GM19467 (cell line): ENCODE measurements at regions not wholly inside any gene's neighbourhood (a gene's known extent, or its start where the extent isn't known, plus 50 kb on each side); places are given as distances from the start of the nearest gene placed in this dataset.

Experiments
- ATAC-seq: cut with Tn5 transposase; IDR thresholded peaks from one replicate; pipeline ENCODE4 v1.9.1; 2021; ENCODE audit warnings: mild to moderate bottlenecking, moderate library complexity; ENCODE audit not compliant: unreplicated experiment

- ATAC-seq = no peak
Measured at GRCh38 chr10:88163572-88163971, 300.1 kb downstream of the PTEN start.

GRCh38 chr10:88164471-88164870 lies 301.0 kb downstream of the PTEN start:
- ATAC-seq = no peak

DNA sequence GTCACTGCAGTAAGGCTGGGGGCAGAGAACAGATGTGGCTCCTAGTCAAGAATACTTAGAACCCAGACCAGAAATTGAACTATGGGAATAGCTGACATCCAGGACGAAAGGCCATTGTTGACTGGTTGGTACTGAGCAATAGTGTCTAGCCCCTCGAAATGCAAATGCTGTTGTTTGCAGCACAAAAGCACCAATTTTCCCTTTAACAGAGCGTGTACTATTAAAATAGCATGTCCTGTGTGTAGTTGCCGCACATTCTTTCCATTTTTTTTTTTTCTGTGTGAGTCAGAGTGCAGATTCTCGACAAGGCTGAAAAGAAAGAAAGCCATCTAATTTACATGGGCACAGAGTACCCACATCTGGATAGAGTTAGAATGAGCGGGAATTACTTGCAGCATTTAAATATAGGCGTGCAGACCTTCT lies 302.4 kb downstream of the PTEN start:
- ATAC-seq = no peak

DNA sequence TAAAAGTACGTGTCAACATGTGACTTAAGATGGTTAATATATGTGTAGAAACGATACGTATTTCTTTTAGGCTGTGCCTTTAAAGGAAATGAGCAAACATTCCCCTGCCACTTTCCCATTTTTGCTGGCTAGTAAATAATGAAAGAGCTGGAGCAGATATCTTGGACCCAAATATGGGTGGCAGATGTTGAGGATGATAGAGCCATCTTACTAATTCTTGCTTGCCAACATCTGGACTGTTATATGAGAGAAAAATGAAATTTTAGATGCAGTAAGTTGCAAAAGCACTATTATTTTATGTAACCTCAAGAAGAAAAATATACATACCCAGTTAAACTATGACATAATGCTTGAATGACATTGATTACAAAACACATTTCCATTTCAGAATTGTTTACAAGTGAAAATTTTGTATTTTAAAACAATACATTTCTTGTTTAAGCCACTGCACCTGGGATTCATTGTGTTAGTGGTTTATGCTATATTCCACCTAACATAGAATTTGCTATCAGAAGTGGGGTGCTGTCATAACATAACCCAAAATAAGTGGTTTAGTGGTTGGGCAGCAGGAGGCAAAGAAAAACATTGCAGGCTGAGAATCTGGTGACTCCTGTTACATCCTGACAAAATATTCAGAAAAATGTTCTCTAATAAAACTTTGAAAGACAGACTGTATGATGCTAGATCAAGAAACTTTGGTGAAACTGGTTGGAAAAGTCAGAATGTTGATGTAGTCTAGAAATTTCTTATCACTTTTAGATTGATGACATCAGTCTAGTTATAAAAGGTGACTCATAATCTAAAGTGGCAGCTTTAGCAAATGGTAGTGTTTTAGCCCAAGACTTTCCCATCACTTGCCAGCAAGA lies 305.0 kb downstream of the PTEN start:
- no peak for ATAC-seq

- no peak for ATAC-seq
Measured at GRCh38 chr10:88169037-88169319, 305.6 kb downstream of the PTEN start.

GRCh38 chr10:88170628-88171027 lies 307.2 kb downstream of the PTEN start:
- no peak for ATAC-seq

- no peak for ATAC-seq
Measured at GRCh38 chr10:88172159-88172558, 308.7 kb downstream of the PTEN start.

DNA sequence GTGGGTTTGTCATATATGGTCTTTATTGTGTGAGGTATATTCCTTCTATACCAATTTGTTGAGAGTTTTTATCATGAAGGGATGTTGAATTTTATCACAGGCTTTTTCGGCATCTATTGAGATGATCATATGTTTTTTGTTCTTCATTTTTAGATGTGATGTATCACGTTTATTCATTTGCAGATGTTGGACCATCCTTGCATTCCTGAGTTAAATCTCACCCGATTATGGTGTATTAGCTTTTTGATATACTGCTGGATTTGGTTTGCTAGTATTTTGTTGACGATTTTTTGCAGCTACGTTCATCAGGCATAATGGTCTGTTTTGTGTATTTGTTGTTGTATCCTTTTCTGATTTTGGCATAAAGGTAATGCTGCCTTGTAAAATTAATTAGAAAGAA lies 311.0 kb downstream of the PTEN start:
- no peak for ATAC-seq

GRCh38 chr10:88178758-88179157 lies 315.3 kb downstream of the PTEN start:
- ATAC-seq = no peak

- no peak for ATAC-seq
Measured at GRCh38 chr10:88179831-88180230, 316.4 kb downstream of the PTEN start.

- ATAC-seq = no peak
Measured at GRCh38 chr10:88181902-88182600, 318.6 kb downstream of the PTEN start.

DNA sequence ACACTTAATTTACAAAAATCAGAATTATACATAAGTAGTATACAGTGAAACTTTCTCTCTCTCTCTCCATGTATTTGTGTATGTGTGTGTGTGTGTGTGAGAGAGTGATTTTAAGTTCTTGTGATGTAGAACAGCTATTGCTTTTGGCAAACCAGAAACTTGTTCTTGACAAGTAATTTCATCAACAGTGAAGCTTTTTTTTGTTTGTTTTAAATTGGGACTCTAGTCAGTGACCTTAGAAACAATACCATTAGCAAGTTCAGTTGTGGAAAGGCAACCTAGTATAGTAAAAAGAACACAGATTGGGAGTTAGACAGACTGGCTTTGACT lies 319.1 kb downstream of the PTEN start:
- ATAC-seq = no peak

- no peak for ATAC-seq
Measured at GRCh38 chr10:88184543-88185297, 321.3 kb downstream of the PTEN start.

GRCh38 chr10:88185830-88186229 lies 322.4 kb downstream of the PTEN start:
- no peak for ATAC-seq

DNA sequence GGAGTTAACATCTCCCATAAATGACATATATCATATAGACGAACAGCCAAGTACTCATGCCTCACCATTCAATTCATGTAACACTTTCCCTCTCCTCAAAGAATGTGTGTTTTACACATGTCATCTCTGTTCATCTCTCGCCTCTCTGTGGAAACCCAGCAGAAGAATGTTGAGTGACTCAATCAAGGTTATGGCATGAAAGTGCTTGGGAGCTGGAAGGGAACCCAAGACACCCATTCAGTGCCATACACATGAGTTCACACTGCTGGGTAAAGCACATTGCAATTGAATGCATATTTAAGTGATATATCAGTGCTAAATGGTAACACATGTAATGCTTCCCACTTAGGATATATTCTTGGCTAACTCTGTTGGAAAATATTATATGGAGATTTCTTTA lies 322.9 kb downstream of the PTEN start:
- ATAC-seq = no peak

- no peak for ATAC-seq
Measured at GRCh38 chr10:88187472-88187871, 324.0 kb downstream of the PTEN start.

GRCh38 chr10:88190123-88190522 lies 326.7 kb downstream of the PTEN start:
- no peak for ATAC-seq

- ATAC-seq = no peak
Measured at GRCh38 chr10:88190540-88191235, 327.3 kb downstream of the PTEN start.

DNA sequence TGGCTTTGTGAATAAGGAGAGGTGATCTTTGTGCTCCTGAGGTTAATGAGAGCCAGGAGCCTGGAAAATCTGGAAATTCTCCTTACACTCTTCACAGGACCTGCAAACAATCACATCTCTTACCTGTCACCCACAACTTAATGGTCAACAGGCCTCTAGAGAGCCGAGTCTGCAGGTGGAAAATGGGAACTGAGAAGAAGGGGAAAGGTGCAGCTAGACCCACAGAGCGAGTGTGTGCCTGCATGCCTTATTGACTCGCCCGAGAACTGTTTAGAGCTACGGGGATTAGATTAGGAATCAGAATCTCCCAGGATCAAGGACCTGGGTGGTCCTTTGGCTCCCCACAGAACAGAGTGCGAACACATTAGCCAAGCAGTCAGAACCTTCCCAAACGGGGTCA lies 329.6 kb downstream of the PTEN start:
- ATAC-seq = no peak

GRCh38 chr10:88194041-88194887 lies 330.8 kb downstream of the PTEN start:
- no peak for ATAC-seq
